ENCODE measurements at regions not wholly inside any gene's neighbourhood (a gene's known extent, or its start where the extent isn't known, plus 50 kb on each side); places are given as distances from the start of the nearest gene placed in this dataset.
"Not testable (repeated sequence)": the region's sequence is repeated elsewhere in the genome, so short reads cannot be mapped to it uniquely, and the experiment has no call there.

DNA sequence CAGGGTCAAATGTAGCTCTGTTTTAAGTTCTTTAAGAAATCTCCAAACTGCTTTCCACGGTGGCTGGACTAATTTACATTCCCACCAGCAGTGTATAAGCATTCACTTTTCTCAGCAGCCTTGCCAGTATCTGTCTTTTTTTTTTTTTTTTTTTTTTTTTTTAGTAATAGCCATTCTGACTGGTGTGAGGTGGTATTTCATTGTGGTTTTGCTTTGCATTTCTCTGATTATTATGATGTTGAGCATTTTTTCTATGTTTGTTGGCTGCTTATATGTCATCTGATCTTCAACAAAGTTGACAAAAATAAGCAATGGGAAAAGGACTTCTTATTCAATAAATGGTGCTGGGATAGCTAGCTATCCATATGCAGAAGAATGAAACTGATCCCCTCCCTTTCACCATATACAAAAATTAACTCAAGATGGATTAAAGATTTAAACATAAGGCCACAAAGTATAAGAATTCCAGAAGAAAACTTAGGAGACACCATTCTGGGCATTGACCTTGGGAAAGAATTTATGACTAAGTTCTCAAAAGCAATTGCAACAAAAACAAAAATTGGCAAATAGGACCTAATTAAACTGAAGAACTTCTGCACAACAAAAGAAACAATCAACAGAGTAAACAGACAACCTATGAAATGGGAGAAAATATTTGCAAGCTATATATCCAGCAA is 52.6 kb upstream of the FRMD6 start:
- not testable (repeated sequence) for TF ChIP-seq POLR2A (IDR thresholded peaks at IDR 0.05)
- TF ChIP-seq, protein P1, sequence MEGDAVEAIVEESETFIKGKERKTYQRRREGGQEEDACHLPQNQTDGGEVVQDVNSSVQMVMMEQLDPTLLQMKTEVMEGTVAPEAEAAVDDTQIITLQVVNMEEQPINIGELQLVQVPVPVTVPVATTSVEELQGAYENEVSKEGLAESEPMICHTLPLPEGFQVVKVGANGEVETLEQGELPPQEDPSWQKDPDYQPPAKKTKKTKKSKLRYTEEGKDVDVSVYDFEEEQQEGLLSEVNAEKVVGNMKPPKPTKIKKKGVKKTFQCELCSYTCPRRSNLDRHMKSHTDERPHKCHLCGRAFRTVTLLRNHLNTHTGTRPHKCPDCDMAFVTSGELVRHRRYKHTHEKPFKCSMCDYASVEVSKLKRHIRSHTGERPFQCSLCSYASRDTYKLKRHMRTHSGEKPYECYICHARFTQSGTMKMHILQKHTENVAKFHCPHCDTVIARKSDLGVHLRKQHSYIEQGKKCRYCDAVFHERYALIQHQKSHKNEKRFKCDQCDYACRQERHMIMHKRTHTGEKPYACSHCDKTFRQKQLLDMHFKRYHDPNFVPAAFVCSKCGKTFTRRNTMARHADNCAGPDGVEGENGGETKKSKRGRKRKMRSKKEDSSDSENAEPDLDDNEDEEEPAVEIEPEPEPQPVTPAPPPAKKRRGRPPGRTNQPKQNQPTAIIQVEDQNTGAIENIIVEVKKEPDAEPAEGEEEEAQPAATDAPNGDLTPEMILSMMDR (IDR thresholded peaks at IDR 0.05) = not testable (repeated sequence)

Data from heart left ventricle (tissue), 13 donors.